GM23338 (cell line): ENCODE measurements at regions not wholly inside any gene's neighbourhood (a gene's known extent, or its start where the extent isn't known, plus 50 kb on each side); places are given as distances from the start of the nearest gene placed in this dataset.

Experiments used
- CREB1 ChIP-seq: fragments of 250-450 bp; sonication (Bioruptor Pico); IDR thresholded peaks from 2 replicates; pipeline ENCODE4 v1.5.0; 2020; ENCODE audit warnings: low read depth, mild to moderate bottlenecking, moderate library complexity
- EZH2 ChIP-seq: fragments of 200-600 bp; sonication (generic); IDR thresholded peaks from one replicate; pipeline ENCODE4 v1.8.0; 2017; ENCODE audit warnings: antibody characterized with exemption, mild to moderate bottlenecking, low read depth; ENCODE audit not compliant: unreplicated experiment
- EZH2phosphoT487 ChIP-seq: fragments of 200-600 bp; sonication (generic); IDR thresholded peaks from one replicate; pipeline ENCODE4 v1.8.1; 2018; ENCODE audit warnings: antibody characterized with exemption; ENCODE audit not compliant: unreplicated experiment
- JUNB ChIP-seq: IDR thresholded peaks from one replicate; pipeline ENCODE4 v1.6.1; 2016; ENCODE audit warnings: antibody characterized with exemption; ENCODE audit not compliant: unreplicated experiment
- NANOG ChIP-seq: IDR thresholded peaks from 2 replicates; pipeline ENCODE4 v1.6.1; 2016; ENCODE audit warnings: antibody characterized with exemption, borderline replicate concordance
- POLR2AphosphoS5 ChIP-seq: IDR thresholded peaks from 2 replicates; pipeline ENCODE4 v1.6.1; 2016; ENCODE audit warnings: antibody characterized with exemption, low read depth
- STAT1 ChIP-seq: IDR thresholded peaks from one replicate; pipeline ENCODE4 v1.6.1; 2016; ENCODE audit warnings: antibody characterized with exemption; ENCODE audit not compliant: unreplicated experiment
- TF ChIP-seq, protein P1 (sequence below), 2 experiments: fragments of 200-600 bp in 1 of 2; sonication (generic) in 1 of 2; conservative IDR thresholded peaks; 2 replicates each; pipeline versions ENCODE4 v1.5.1 to v1.6.1; 2016 to 2017; ENCODE audit warnings: antibody characterized with exemption in 2 of 2, low read depth in 2 of 2, mild to moderate bottlenecking in 2 of 2, moderate library complexity in 1 of 2
- TF ChIP-seq, protein P2 (sequence below): IDR thresholded peaks from one replicate; pipeline ENCODE4 v1.6.1; 2018; ENCODE audit warnings: antibody characterized with exemption; ENCODE audit not compliant: unreplicated experiment
- TF ChIP-seq, protein P3 (sequence below): IDR thresholded peaks from 2 replicates; pipeline ENCODE4 v1.6.1; 2016; ENCODE audit warnings: antibody characterized with exemption

DNA sequence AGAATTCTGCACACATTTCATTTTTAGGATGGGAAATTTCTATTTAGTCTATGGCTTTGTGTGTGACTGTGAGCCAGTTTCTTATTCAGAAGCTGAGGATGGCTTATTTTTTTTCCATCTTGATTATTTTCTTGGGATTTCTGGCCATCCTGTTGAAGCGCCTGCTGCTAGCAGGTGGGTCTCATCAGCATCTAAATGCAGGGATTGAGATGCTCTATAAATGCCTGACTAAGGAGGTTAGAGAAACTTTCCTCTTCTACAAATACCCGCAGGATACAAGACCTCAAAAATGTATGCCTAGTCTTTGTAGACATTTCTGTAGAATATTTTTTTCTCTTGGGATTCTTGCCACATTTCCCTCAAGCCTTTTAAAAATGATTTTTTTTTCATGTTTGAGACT is 138.0 kb upstream of the CCN2 start:
- TF ChIP-seq, protein P1, sequence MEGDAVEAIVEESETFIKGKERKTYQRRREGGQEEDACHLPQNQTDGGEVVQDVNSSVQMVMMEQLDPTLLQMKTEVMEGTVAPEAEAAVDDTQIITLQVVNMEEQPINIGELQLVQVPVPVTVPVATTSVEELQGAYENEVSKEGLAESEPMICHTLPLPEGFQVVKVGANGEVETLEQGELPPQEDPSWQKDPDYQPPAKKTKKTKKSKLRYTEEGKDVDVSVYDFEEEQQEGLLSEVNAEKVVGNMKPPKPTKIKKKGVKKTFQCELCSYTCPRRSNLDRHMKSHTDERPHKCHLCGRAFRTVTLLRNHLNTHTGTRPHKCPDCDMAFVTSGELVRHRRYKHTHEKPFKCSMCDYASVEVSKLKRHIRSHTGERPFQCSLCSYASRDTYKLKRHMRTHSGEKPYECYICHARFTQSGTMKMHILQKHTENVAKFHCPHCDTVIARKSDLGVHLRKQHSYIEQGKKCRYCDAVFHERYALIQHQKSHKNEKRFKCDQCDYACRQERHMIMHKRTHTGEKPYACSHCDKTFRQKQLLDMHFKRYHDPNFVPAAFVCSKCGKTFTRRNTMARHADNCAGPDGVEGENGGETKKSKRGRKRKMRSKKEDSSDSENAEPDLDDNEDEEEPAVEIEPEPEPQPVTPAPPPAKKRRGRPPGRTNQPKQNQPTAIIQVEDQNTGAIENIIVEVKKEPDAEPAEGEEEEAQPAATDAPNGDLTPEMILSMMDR (conservative IDR thresholded peaks at IDR 0.05; ENCODE audit: low read depth in 2 of 2): no peak
- TF ChIP-seq EZH2 (no peak), POLR2AphosphoS5 (no peak), CREB1 (no peak), JUNB (no peak), EZH2phosphoT487 (no peak), NANOG (no peak), STAT1 (no peak)
- TF ChIP-seq, protein P2, sequence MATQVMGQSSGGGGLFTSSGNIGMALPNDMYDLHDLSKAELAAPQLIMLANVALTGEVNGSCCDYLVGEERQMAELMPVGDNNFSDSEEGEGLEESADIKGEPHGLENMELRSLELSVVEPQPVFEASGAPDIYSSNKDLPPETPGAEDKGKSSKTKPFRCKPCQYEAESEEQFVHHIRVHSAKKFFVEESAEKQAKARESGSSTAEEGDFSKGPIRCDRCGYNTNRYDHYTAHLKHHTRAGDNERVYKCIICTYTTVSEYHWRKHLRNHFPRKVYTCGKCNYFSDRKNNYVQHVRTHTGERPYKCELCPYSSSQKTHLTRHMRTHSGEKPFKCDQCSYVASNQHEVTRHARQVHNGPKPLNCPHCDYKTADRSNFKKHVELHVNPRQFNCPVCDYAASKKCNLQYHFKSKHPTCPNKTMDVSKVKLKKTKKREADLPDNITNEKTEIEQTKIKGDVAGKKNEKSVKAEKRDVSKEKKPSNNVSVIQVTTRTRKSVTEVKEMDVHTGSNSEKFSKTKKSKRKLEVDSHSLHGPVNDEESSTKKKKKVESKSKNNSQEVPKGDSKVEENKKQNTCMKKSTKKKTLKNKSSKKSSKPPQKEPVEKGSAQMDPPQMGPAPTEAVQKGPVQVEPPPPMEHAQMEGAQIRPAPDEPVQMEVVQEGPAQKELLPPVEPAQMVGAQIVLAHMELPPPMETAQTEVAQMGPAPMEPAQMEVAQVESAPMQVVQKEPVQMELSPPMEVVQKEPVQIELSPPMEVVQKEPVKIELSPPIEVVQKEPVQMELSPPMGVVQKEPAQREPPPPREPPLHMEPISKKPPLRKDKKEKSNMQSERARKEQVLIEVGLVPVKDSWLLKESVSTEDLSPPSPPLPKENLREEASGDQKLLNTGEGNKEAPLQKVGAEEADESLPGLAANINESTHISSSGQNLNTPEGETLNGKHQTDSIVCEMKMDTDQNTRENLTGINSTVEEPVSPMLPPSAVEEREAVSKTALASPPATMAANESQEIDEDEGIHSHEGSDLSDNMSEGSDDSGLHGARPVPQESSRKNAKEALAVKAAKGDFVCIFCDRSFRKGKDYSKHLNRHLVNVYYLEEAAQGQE: no peak
- TF ChIP-seq, protein P3, sequence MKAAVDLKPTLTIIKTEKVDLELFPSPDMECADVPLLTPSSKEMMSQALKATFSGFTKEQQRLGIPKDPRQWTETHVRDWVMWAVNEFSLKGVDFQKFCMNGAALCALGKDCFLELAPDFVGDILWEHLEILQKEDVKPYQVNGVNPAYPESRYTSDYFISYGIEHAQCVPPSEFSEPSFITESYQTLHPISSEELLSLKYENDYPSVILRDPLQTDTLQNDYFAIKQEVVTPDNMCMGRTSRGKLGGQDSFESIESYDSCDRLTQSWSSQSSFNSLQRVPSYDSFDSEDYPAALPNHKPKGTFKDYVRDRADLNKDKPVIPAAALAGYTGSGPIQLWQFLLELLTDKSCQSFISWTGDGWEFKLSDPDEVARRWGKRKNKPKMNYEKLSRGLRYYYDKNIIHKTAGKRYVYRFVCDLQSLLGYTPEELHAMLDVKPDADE: no peak
